Activated CD4-positive, alpha-beta T cell treated with anti-CD3 and anti-CD28 coated beads, Interleukin-2, amount 10 ng/mL, durations not matched to agents 7 days and 5 days (primary cell): ENCODE measurements at regions not wholly inside any gene's neighbourhood (a gene's known extent, or its start where the extent isn't known, plus 50 kb on each side); places are given as distances from the start of the nearest gene placed in this dataset.

Source experiments
- CTCF ChIA-PET: fragments of 350-600 bp; sonication (Branson Sonifier 250); formaldehyde crosslinking; loops from one replicate; lab custom pipeline; 2021; ENCODE audit warnings: antibody characterized with exemption; lab: Charles Lee
- POLR2A ChIA-PET: fragments of 350-600 bp; sonication (Branson Sonifier 250); formaldehyde crosslinking; loops from one replicate; lab custom pipeline; 2021; ENCODE audit warnings: antibody characterized with exemption; lab: Charles Lee
- DNase-seq: peaks from one replicate; pipeline ENCODE4 v3.0.0-alpha.2; 2020
- H3K27ac Mint-ChIP-seq: one replicate; pipeline ENCODE4 v1.8.0; 2021; ENCODE audit warnings: mild to moderate bottlenecking, moderate library complexity, mixed read lengths
- H3K27me3 Mint-ChIP-seq: one replicate; pipeline ENCODE4 v1.8.0; 2021; ENCODE audit warnings: mixed read lengths
- H3K36me3 Mint-ChIP-seq: one replicate; pipeline ENCODE4 v1.8.0; 2021; ENCODE audit warnings: low read depth, mixed read lengths
- H3K4me1 Mint-ChIP-seq: one replicate; pipeline ENCODE4 v1.8.0; 2021; ENCODE audit warnings: mixed read lengths
- H3K4me3 Mint-ChIP-seq: one replicate; pipeline ENCODE4 v1.8.0; 2021; ENCODE audit warnings: mild to moderate bottlenecking, moderate library complexity, mixed read lengths
- H3K9me3 Mint-ChIP-seq: one replicate; pipeline ENCODE4 v1.8.0; 2021; ENCODE audit warnings: mixed read lengths

DNA sequence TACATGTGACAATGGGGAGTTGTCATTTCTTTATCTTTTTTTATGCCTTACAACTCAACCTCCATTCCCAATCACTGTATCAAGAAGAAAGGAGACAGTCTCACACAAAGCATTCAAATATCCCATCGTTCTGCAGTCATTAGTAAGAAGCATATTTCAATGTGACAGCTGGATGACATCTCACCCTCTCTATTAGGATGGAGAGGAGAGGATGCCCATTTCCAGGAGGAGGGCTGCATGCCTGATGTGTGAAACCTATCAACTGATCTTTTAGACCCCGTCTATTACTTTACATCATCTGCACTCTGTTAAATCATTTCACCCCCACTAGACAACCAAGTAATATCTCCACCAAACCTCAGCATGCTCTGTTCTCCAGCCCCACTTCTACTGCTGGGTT is 292.7 kb upstream of the CHAC2 start:
- no peak overlapping the region for H3K27ac Mint-ChIP-seq
- no peaks in the 10 kb centered on the region for H3K9me3 Mint-ChIP-seq
- no peaks in the 10 kb centered on the region for H3K36me3 Mint-ChIP-seq
- DNase-seq: no peak
- ChIA-PET POLR2A (no interaction called here), CTCF (no interaction called here)
- no peak overlapping the region for H3K4me3 Mint-ChIP-seq
- no peaks in the 10 kb centered on the region for H3K4me1 Mint-ChIP-seq
- peaks cover 2% of the 10 kb centered on the region for H3K27me3 Mint-ChIP-seq

DNA sequence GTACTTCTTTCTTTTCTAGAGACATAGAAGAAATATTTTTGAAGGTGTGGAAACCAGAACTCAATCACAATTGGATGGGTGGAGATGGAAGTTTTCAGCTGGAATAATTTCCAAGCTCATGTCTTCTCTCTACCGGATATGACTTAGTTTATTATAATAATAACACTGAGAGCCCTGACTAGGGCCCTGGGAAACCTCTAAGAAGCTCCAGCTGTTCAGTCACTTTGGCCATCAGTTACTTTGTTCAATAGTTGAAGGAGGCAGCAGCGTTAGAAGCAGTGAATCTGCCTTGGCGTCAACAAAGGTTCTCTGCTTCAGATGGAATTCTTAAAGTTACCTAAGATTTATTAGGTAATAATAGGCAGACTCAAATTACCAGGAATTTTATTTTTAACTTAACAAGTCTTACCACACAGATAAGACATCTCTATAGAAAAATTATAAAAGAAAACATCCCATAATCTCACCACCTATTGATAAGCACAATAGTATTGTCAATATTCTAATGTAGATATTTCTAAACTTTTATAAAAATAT is 293.8 kb upstream of the CHAC2 start:
- Mint-ChIP-seq H3K4me3 (no peak overlapping the region), H3K27me3 (peaks cover 2% of the 10 kb centered on the region), H3K9me3 (no peaks in the 10 kb centered on the region), H3K36me3 (no peaks in the 10 kb centered on the region), H3K4me1 (no peaks in the 10 kb centered on the region), H3K27ac (no peak overlapping the region)
- ChIA-PET CTCF (interaction anchor here (0.6 kb wide), 1 partner anchor 338 kb away, joined by 3 read pairs; no protein-coding TSS in a partner anchor), POLR2A (no interaction called here)
- no peak for DNase-seq

DNA sequence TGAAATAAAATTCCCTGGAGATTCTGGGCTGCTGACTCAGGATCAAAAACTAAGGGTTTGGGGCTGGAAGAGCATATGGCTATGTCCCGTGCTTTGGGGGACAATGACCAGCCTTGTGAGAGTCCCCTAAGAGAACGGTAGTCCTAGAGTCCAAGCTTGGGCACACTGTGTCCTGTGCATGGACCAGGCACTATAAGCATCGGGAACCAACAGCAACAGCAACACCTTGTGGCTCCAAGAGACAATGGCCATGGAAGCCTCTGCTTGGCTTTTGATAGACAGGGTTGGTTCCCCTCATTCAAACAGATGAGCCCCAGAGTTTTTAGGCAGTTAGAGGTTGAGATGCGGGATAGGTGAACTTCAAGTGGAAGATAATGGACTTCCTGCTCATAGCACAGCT is 294.4 kb upstream of the CHAC2 start:
- no peaks in the 10 kb centered on the region for H3K9me3 Mint-ChIP-seq
- H3K4me3 Mint-ChIP-seq: no peak overlapping the region
- H3K27ac Mint-ChIP-seq: no peak overlapping the region
- POLR2A ChIA-PET: no interaction called here
- no peak for DNase-seq
- peaks cover 2% of the 10 kb centered on the region for H3K27me3 Mint-ChIP-seq
- no peaks in the 10 kb centered on the region for H3K36me3 Mint-ChIP-seq
- CTCF ChIA-PET: no interaction called here
- H3K4me1 Mint-ChIP-seq: no peaks in the 10 kb centered on the region

DNA sequence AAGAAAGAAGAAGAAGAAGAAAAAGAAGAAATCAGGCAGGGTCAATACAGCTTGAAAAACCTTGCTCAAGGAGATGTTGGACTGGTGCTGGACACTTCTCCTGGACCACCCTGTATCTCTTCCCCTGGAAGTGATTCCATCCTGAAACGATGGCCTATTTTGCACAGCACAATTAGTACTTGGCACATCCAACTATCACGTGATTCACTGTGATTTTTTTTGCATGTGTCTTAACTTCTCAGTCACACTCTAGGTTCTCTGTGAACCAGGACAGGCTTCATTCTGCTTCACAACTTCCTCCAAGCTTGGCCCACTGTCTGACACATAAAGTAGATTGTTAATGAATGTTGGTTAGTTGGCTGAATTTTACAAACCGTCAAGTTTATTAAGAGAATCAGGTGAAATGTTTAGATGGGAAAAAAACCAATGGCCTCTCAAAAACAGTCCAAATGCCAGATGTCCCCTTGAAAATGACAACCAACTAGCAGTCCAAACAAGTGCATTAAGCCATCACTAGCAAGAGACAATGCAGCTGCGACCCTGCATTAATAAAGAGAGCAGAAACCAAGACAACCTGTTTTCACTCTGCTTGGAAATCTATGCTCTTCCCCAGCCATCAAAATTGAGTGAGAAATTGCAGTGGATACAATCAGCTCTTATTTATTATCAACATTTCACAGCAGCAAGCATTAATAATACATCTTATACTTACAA is 300.0 kb upstream of the CHAC2 start:
- ChIA-PET CTCF (no interaction called here), POLR2A (no interaction called here)
- Mint-ChIP-seq H3K27ac (no peak overlapping the region), H3K9me3 (no peaks in the 10 kb centered on the region), H3K4me3 (no peak overlapping the region), H3K4me1 (no peaks in the 10 kb centered on the region), H3K27me3 (peaks cover 3% of the 10 kb centered on the region), H3K36me3 (no peaks in the 10 kb centered on the region)
- no peak for DNase-seq

DNA sequence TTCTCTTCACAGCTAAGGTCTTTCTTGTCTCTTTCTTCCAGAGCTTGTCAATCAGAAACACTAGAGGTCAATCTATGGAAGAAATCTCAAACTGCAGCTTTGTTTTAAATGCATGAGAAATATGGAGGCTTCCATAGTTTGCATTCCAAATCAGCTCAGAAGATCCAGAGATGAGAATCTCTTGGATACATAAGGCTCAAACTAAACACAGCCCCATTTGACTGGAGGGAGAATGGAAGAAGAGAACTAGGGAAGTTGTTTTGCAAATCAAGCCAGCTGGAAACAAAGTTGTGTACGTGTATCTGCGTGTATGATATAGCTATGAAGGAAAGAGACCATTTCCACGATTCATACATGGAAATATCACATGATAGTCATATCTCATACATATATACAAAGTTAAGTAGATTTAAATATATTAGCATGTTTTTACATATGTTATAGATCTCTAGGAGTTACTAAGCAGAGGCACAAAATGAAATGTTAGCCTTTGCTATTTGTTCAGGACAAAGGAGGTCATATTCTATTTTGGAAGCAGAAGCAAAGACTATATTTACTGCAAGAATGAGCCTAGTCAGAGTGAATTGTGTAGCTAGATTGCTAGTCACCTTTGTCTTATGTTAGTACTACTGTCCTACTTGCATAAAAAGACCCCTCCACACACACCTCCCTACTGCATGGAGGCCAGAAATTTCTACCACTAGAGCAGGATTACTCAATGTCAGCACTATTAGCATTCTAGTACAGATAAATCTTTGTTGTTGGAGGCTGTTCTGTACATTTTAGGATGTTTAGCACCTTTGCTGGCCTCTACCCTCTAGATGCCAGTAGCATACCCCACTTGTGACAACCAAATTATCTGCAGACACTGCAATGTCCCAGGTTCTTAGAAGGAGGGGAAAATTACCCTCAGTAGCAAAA is 303.5 kb upstream of the CHAC2 start:
- POLR2A ChIA-PET: no interaction called here
- Mint-ChIP-seq H3K9me3 (no peaks in the 10 kb centered on the region), H3K4me1 (no peaks in the 10 kb centered on the region), H3K27ac (no peak overlapping the region), H3K4me3 (no peak overlapping the region), H3K36me3 (no peaks in the 10 kb centered on the region), H3K27me3 (peaks cover 3% of the 10 kb centered on the region)
- DNase-seq: no peak
- CTCF ChIA-PET: interaction anchor here (0.7 kb wide), 1 partner anchor 20 kb away, joined by 4 read pairs; no protein-coding TSS in a partner anchor

DNA sequence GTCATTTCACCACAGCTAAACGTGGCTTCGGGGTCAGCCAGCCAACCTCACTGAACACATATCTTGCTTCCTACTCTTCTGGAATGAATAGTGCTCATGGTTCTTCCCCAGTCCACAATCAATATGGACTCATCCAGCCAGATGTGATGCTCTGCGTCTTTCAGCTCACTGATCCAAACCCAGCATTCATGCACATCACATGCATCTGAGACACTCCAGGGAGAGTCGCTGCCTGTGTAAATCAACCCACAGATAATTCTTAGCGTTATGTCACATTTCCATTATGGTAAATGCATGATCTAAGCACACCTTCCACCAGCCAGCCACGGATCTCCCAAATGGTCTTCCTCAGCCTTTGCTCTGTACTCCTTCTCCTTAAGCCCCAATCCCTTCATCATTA is 306.7 kb upstream of the CHAC2 start:
- no peaks in the 10 kb centered on the region for H3K36me3 Mint-ChIP-seq
- no peak overlapping the region for H3K4me3 Mint-ChIP-seq
- ChIA-PET POLR2A (no interaction called here), CTCF (no interaction called here)
- no peaks in the 10 kb centered on the region for H3K9me3 Mint-ChIP-seq
- no peaks in the 10 kb centered on the region for H3K4me1 Mint-ChIP-seq
- peaks cover 3% of the 10 kb centered on the region for H3K27me3 Mint-ChIP-seq
- no peak for DNase-seq
- no peak overlapping the region for H3K27ac Mint-ChIP-seq

DNA sequence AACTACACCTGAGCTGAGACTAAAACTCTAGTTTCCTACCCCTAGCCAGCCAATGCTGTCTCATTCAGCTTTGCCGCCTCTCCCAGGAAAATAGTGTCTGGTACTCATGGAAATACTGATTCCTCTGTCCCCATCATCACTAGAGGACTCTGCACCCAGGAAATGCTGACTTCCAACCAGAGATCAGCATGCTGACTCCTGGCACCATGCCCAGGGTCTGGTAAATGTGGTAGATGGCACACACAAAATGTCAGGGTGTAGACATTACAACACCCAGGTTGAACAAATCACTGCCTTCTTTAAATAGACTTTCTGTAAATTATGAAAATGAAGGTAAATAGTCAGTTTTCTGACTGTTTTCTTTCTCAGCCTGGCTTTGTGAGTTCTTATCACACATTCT is 307.3 kb upstream of the CHAC2 start:
- peaks cover 3% of the 10 kb centered on the region for H3K27me3 Mint-ChIP-seq
- no peak overlapping the region for H3K27ac Mint-ChIP-seq
- no peaks in the 10 kb centered on the region for H3K9me3 Mint-ChIP-seq
- ChIA-PET POLR2A (no interaction called here), CTCF (no interaction called here)
- H3K36me3 Mint-ChIP-seq: no peaks in the 10 kb centered on the region
- no peak for DNase-seq
- H3K4me1 Mint-ChIP-seq: no peaks in the 10 kb centered on the region
- no peak overlapping the region for H3K4me3 Mint-ChIP-seq

DNA sequence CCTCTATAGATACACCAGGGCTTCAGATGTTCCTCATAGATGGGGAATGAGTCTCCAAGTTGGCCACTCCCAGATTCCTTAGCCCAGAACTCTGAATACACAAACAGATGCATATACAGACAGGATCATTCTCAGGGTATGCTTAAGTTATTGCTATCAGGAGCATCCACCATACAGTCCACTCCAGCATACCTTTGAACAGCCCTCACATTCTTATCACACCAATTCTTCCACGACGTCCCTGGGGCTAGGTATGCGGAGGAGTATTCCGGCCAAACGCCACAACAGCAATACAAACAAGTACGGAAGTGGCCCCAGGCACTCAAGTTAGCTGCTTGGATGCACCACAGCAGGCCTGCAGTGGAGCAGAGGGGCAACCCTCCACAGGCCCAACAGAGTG is 312.5 kb upstream of the CHAC2 start:
- ChIA-PET POLR2A (no interaction called here), CTCF (no interaction called here)
- no peaks in the 10 kb centered on the region for H3K9me3 Mint-ChIP-seq
- no peaks in the 10 kb centered on the region for H3K36me3 Mint-ChIP-seq
- no peak overlapping the region for H3K4me3 Mint-ChIP-seq
- no peak overlapping the region for H3K27ac Mint-ChIP-seq
- DNase-seq: no peak
- H3K4me1 Mint-ChIP-seq: no peaks in the 10 kb centered on the region
- no peaks in the 10 kb centered on the region for H3K27me3 Mint-ChIP-seq

DNA sequence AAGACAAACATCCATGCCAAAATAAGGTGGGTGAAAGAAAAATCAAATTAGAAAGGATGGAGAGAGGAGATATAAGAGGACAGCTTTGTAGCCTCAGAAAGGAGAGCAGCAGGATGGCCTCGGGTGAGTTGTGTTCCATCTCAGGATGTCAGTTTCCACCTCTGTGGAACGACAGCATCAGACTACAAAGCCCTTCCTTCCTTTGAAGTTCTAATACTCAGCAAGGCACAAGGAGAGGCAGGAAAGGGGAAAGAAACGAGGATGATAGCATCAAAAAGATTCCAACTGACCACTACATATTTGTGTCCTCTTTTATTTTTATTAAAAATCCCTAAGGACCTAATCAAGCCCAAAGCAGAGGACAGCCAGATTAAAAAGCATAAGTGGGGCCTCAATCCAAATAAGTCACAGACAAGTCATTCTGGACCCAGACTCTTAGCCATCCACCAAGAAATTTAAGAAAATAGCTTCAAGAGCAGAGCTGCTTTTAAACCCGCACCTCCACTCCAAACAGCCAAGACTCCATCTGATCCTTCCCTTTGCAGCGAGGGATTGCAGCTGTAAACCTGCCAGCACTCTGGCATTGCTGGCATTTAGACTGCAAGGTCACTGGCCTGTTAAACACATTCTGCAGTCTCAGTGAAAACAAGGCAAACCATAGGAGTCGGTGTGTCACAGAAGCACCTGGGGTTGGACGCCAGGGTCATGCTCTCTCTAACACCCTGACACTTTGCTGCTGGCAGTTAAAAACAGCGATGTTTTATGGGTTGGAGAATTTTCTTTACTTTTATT is 314.5 kb upstream of the CHAC2 start:
- H3K36me3 Mint-ChIP-seq: no peaks in the 10 kb centered on the region
- CTCF ChIA-PET: no interaction called here

DNA sequence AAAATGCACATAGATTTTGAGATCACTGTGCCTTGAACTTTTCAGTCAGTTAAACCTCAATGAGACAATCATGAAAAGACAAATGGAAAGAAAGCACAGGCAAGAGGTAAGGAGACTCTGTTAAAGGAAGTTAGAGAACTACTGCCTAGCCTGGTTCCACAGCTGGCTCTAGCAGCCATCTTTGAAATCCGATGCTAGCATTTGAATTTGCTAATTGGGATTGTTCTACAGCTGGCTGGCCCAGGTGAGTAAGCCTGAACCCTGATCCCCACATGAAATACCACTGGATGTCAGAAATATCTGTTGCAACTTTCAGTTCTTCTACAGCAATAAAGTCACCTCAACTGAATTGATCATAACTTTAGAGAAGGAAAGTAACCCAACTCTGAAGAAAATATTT is 315.2 kb upstream of the CHAC2 start:
- Mint-ChIP-seq H3K4me3 (no peak overlapping the region), H3K9me3 (no peaks in the 10 kb centered on the region)
- POLR2A ChIA-PET: no interaction called here

More for the DNA sequence above, 314.5 kb upstream of the CHAC2 start:
- no peak overlapping the region for H3K4me3 Mint-ChIP-seq
- H3K27me3 Mint-ChIP-seq: no peaks in the 10 kb centered on the region
- H3K9me3 Mint-ChIP-seq: no peaks in the 10 kb centered on the region
- no peak overlapping the region for H3K27ac Mint-ChIP-seq
- POLR2A ChIA-PET: no interaction called here
- H3K4me1 Mint-ChIP-seq: no peaks in the 10 kb centered on the region
- no peak for DNase-seq

DNA sequence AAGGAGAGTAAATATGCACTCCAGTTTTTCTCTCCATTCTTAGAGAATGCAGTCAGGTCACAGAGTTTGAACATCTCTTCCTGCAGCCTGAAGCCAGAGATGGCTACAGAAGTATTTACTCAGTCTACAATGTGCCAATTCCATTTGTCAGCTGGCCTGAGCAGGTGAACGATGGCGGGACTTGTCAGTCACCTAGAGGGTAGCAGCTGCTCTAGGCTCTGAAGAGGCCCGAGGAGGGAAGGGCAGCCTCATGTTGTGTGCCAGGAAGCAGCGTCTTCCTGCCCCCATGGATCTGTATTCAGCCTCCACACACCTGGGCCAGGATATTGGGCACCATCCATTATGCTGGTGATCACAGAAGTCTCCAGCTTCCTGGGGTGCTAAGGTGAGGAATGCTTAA is 316.7 kb upstream of the CHAC2 start:
- no peak overlapping the region for H3K4me3 Mint-ChIP-seq
- H3K4me1 Mint-ChIP-seq: no peaks in the 10 kb centered on the region
- no peaks in the 10 kb centered on the region for H3K27me3 Mint-ChIP-seq
- no peak for DNase-seq
- ChIA-PET CTCF (no interaction called here), POLR2A (no interaction called here)
- no peaks in the 10 kb centered on the region for H3K36me3 Mint-ChIP-seq
- H3K27ac Mint-ChIP-seq: no peak overlapping the region
- no peaks in the 10 kb centered on the region for H3K9me3 Mint-ChIP-seq

More for the DNA sequence above, 315.2 kb upstream of the CHAC2 start:
- Mint-ChIP-seq H3K27me3 (no peaks in the 10 kb centered on the region), H3K4me1 (no peaks in the 10 kb centered on the region), H3K36me3 (no peaks in the 10 kb centered on the region), H3K27ac (no peak overlapping the region)
- CTCF ChIA-PET: no interaction called here
- DNase-seq: no peak

DNA sequence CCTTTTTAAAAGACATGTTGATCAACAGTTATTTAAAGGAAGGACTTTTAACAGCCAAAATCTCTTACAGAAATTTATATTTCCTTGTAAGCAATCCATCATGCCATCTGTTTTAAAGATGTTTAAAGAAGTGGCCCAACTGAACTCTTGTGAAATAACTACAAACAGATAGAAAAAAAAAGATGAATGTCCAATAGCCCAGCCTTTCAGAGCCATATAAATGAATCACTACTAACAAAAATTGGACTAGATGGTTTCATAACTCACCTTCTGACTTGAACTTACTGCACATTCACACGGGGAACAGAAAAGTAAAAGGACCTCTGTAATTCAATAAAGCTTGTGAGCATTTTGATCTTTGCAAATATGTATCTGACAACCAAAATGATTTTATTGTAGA is 319.0 kb upstream of the CHAC2 start:
- Mint-ChIP-seq H3K4me3 (no peak overlapping the region), H3K27ac (no peak overlapping the region), H3K27me3 (no peaks in the 10 kb centered on the region), H3K4me1 (no peaks in the 10 kb centered on the region), H3K9me3 (no peaks in the 10 kb centered on the region), H3K36me3 (no peaks in the 10 kb centered on the region)
- CTCF ChIA-PET: no interaction called here
- POLR2A ChIA-PET: no interaction called here
- no peak for DNase-seq

DNA sequence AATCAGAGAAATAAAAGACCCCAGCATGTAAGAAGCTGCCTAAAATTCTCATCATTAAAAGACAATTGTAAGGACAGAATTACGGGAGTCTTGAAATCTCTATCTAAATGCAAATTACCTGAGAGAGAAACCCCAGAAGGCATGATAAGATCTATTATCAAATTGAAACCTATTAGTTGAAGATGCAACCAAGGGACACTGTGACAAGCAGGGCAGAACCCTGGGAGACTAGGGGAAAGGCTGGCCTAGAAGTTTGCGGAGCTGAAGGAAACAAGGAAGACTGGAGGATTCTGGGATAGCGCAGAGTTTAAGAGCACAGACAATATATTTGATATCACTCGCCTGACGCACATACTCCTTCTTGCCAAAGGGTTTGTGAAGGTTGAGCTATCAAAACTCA is 319.5 kb upstream of the CHAC2 start:
- Mint-ChIP-seq H3K27ac (no peak overlapping the region), H3K36me3 (no peaks in the 10 kb centered on the region), H3K27me3 (no peaks in the 10 kb centered on the region), H3K4me1 (no peaks in the 10 kb centered on the region), H3K9me3 (no peaks in the 10 kb centered on the region), H3K4me3 (no peak overlapping the region)
- POLR2A ChIA-PET: no interaction called here
- no peak for DNase-seq
- CTCF ChIA-PET: no interaction called here
